GM12878 (cell line): ENCODE measurements at regions not wholly inside any gene's neighbourhood (a gene's known extent, or its start where the extent isn't known, plus 50 kb on each side); places are given as distances from the start of the nearest gene placed in this dataset.

Experiments
- ATAC-seq: fragments of 200-7000 bp; cut with Tn5 transposase; 3 replicates; pipeline ENCODE4 v1.9.1; 2020; ENCODE audit warnings: mild to moderate bottlenecking, moderate library complexity
- BruUV-seq: library from RNA; stranded (reverse); fragments of 400-500 nt; replicated peaks from 2 replicates; lab custom pipeline; 2021; lab: Mats Ljungman, UMichigan
- CTCF ChIA-PET: fragments of 300-600 bp; sonication (Branson Sonifier 250); formaldehyde crosslinking; extraction: SDS; loops from one replicate; lab custom pipeline; 2021; ENCODE audit warnings: inconsistent platforms; lab: Yijun Ruan, JAX
- POLR2A ChIA-PET: fragments of 350-600 bp; formaldehyde crosslinking; extraction: SDS; loops from one replicate; lab custom pipeline; 2021; ENCODE audit warnings: inconsistent platforms; lab: Charles Lee
- RAD21 ChIA-PET: fragments of 300-600 bp; sonication (Branson Sonifier 250); formaldehyde crosslinking; loops from one replicate; lab custom pipeline; 2023; ENCODE audit warnings: antibody characterized with exemption; ENCODE audit not compliant: unreplicated experiment; lab: Charles Lee
- SMC1A ChIA-PET: fragments of 300-600 bp; sonication (Branson Sonifier 250); formaldehyde crosslinking; loops from one replicate; lab custom pipeline; 2023; ENCODE audit not compliant: unreplicated experiment, uncharacterized antibody; lab: Charles Lee
- DNase-seq: peaks from one replicate; pipeline ENCODE4 v3.0.0-alpha.2; 2011; ENCODE audit warnings: low read depth, low spot score
- FAIRE-seq: peaks from 3 replicates; lab custom pipeline; 2011; peaks lifted over from hg19 to GRCh38; lab: Jason Lieb, UNC
- H2AFZ ChIP-seq: 2 replicates; pipeline ENCODE4 v1.6.0; 2011; ENCODE audit warnings: low read depth, low read length, control low read depth; ENCODE audit not compliant: control insufficient read depth
- H3K27ac ChIP-seq: 2 replicates; pipeline ENCODE4 v1.5.1; 2011; ENCODE audit warnings: control low read depth; ENCODE audit not compliant: control insufficient read depth, insufficient read depth
- H3K27me3 ChIP-seq, 2 experiments: replicated peaks in 1 of 2; 2 replicates each; pipeline versions ENCODE4 v1.6.0 to v1.6.1; 2011; ENCODE audit warnings: low read length in 1 of 2; ENCODE audit not compliant: control insufficient read depth in 2 of 2, insufficient read depth in 2 of 2
- H3K36me3 ChIP-seq, 2 experiments: 2 replicates each; pipeline ENCODE4 v1.5.1; 2011; ENCODE audit warnings: low read length in 1 of 2; ENCODE audit not compliant: control insufficient read depth in 2 of 2, insufficient read depth in 2 of 2
- H3K4me1 ChIP-seq: 2 replicates; pipeline ENCODE4 v1.6.1; 2011; ENCODE audit warnings: mild to moderate bottlenecking, low read length, moderate library complexity, mixed read lengths; ENCODE audit not compliant: control insufficient read depth, insufficient read depth
- H3K4me2 ChIP-seq: 2 replicates; pipeline ENCODE4 v1.6.0; 2011; ENCODE audit warnings: control low read depth; ENCODE audit not compliant: control insufficient read depth, insufficient read depth
- H3K4me3 ChIP-seq: fragments of 200-600 bp; sonication (generic); 2 replicates; pipeline ENCODE4 v1.5.1; 2016
- H3K79me2 ChIP-seq: 2 replicates; pipeline ENCODE4 v1.6.0; 2011; ENCODE audit warnings: low read length; ENCODE audit not compliant: control insufficient read depth, insufficient read depth
- H3K9ac ChIP-seq: 2 replicates; pipeline ENCODE4 v1.8.0; 2011; ENCODE audit warnings: low read length, control low read depth, mixed read lengths; ENCODE audit not compliant: control insufficient read depth, insufficient read depth
- H3K9me3 ChIP-seq: replicated peaks from 3 replicates; pipeline ENCODE4 v1.5.1; 2011; ENCODE audit warnings: mild to moderate bottlenecking, low read length; ENCODE audit not compliant: control insufficient read depth, insufficient read depth
- H4K20me1 ChIP-seq: 2 replicates; pipeline ENCODE4 v1.6.0; 2011; ENCODE audit not compliant: control insufficient read depth, insufficient read depth
- BHLHE40 ChIP-seq, 2 experiments: fragments of 450-650 bp in 1 of 2; IDR thresholded peaks; 2 replicates each; pipeline ENCODE4 v1.6.1; 2011 to 2017; ENCODE audit warnings: low read depth in 2 of 2, borderline replicate concordance in 1 of 2, improper control_type of control experiment in 1 of 2, low read length in 1 of 2, mild to moderate bottlenecking in 1 of 2
- EED ChIP-seq: sonication (generic); IDR thresholded peaks from 2 replicates; pipeline ENCODE4 v1.6.1; 2016; ENCODE audit warnings: antibody characterized with exemption, low read depth
- REST ChIP-seq: IDR thresholded peaks from 2 replicates; pipeline ENCODE4 v1.6.1; 2012; ENCODE audit warnings: mild to moderate bottlenecking, low read depth, low read length
- SREBF2 ChIP-seq: IDR thresholded peaks from 2 replicates; pipeline ENCODE4 v1.6.1; 2012; ENCODE audit warnings: mild to moderate bottlenecking, low read length
- STAT1 ChIP-seq: fragments of 450-650 bp; conservative IDR thresholded peaks from 2 replicates; pipeline ENCODE4 v1.6.1; 2014; ENCODE audit warnings: antibody characterized with exemption, mild to moderate bottlenecking
- SUPT20H ChIP-seq: IDR thresholded peaks from 2 replicates; pipeline ENCODE4 v1.6.1; 2011; ENCODE audit warnings: low read depth, mild to moderate bottlenecking, low read length, moderate library complexity, borderline replicate concordance; ENCODE audit not compliant: control insufficient read depth
- TCF7 ChIP-seq: IDR thresholded peaks from 2 replicates; pipeline ENCODE4 v1.6.1; 2014; ENCODE audit warnings: antibody characterized with exemption, borderline replicate concordance
- USF2 ChIP-seq: IDR thresholded peaks from 2 replicates; pipeline ENCODE4 v1.6.1; 2011; ENCODE audit warnings: low read depth, low read length, improper control_type of control experiment, borderline replicate concordance
- ZBTB11 ChIP-seq: fragments of 450-650 bp; formaldehyde crosslinking; IDR thresholded peaks from 2 replicates; pipeline ENCODE4 v1.5.0; 2022; ENCODE audit warnings: mild to moderate bottlenecking, missing genetic modification characterization
- ZBTB40 ChIP-seq: fragments of 450-650 bp; IDR thresholded peaks from 2 replicates; pipeline ENCODE4 v1.6.1; 2016; ENCODE audit warnings: mild to moderate bottlenecking, moderate library complexity, borderline replicate concordance
- WGBS: methylation state at CpG from one replicate; pipeline ENCODE4 v1.1.6; 2016; ENCODE audit warnings: low lambda C conversion rate; ENCODE audit not compliant: insufficient replicate concordance, insufficient coverage; ENCODE audit errors: missing lambda C conversion rate; 5-methylcytosine and 5-hydroxymethylcytosine counted together
- in situ Hi-C: fragments of 300-500 bp; cut with MboI; formaldehyde crosslinking; loops from 9 replicates; pipeline ENCODE4 v1.14.3; 2018; ENCODE audit warnings: mixed read lengths
- intact Hi-C: fragments of 100-400 bp; cut with micrococcal nuclease; formaldehyde crosslinking; loops from one replicate; pipeline ENCODE4 v1.14.2; 2022; ENCODE audit not compliant: unreplicated experiment

GRCh38 chr18:8958660-8959059 lies 143.8 kb upstream of the NDUFV2 start:
- POLR2A ChIA-PET = no interaction called here
- Histone ChIP-seq H2AFZ (no peak overlapping the region), H3K27me3 (no peaks in the 10 kb centered on the region), H3K4me1 (no peaks in the 10 kb centered on the region), H3K36me3 (no peaks in the 10 kb centered on the region), H3K4me3 (no peak overlapping the region), H3K27ac (no peak overlapping the region), H4K20me1 (no peaks in the 10 kb centered on the region), H3K9me3 (no peaks in the 10 kb centered on the region), H3K4me2 (no peak overlapping the region), H3K9ac (no peak overlapping the region), H3K79me2 (no peaks in the 10 kb centered on the region)
- DNase-seq = no peak
- TF ChIP-seq REST = no peak
- TF ChIP-seq SREBF2 = no peak
- no peak for TF ChIP-seq STAT1
- TF ChIP-seq USF2 = no peak
- no peak for TF ChIP-seq SUPT20H
- no peak for TF ChIP-seq TCF7
- TF ChIP-seq ZBTB40 = no peak
- TF ChIP-seq ZBTB11 (CRISPR knock-in tag) = no peak
- TF ChIP-seq BHLHE40 (IDR thresholded peaks at IDR 0.05; ENCODE audit: borderline replicate concordance in 1 of 2, low read depth in 2 of 2, low read length in 1 of 2) = no peak
- TF ChIP-seq EED = no peak
- no peak for ATAC-seq
- CTCF ChIA-PET = no interaction called here
- RAD21 ChIA-PET = no interaction called here
- no TSS peak for BruUV-seq
- in situ Hi-C loops = loop anchor here (25.0 kb wide), 1 partner anchor 121 kb away; no protein-coding TSS in a partner anchor
- intact Hi-C loops = no loop called here
- 12% methylated on average over 3 of the region's 3 CpGs for WGBS
- no peak for FAIRE-seq
- SMC1A ChIA-PET = no interaction called here
